GM19467 (cell line): ENCODE measurements at regions not wholly inside any gene's neighbourhood (a gene's known extent, or its start where the extent isn't known, plus 50 kb on each side); places are given as distances from the start of the nearest gene placed in this dataset.

Source experiments
- ATAC-seq: cut with Tn5 transposase; IDR thresholded peaks from one replicate; pipeline ENCODE4 v1.9.1; 2021; ENCODE audit warnings: mild to moderate bottlenecking, moderate library complexity; ENCODE audit not compliant: unreplicated experiment

- no peak for ATAC-seq
These were observed 137.3 kb upstream of the FRMD4A start for GRCh38 chr10:14468023-14468441.

- ATAC-seq: no peak
These were observed 135.5 kb upstream of the FRMD4A start for GRCh38 chr10:14466257-14466656.

GRCh38 chr10:14460447-14460846 is 129.7 kb upstream of the FRMD4A start:
- ATAC-seq: no peak

GRCh38 chr10:14459665-14460064 is 128.9 kb upstream of the FRMD4A start:
- ATAC-seq: no peak

- ATAC-seq: no peak
These were observed 126.1 kb upstream of the FRMD4A start for GRCh38 chr10:14456870-14457266.

- no peak for ATAC-seq
These were observed 125.6 kb upstream of the FRMD4A start for GRCh38 chr10:14456218-14456869.

- no peak for ATAC-seq
These were observed 123.9 kb upstream of the FRMD4A start for GRCh38 chr10:14454629-14455028.

- no peak for ATAC-seq
These were observed 123.5 kb upstream of the FRMD4A start for GRCh38 chr10:14454206-14454605.

GRCh38 chr10:14453593-14453992 is 122.9 kb upstream of the FRMD4A start:
- no peak for ATAC-seq

- no peak for ATAC-seq
These were observed 120.6 kb upstream of the FRMD4A start for GRCh38 chr10:14451341-14451740.

GRCh38 chr10:14450041-14450491 is 119.3 kb upstream of the FRMD4A start:
- no peak for ATAC-seq

GRCh38 chr10:14449293-14449815 is 118.6 kb upstream of the FRMD4A start:
- no peak for ATAC-seq

- ATAC-seq: no peak
These were observed 117.7 kb upstream of the FRMD4A start for GRCh38 chr10:14448197-14448990.

- ATAC-seq: no peak
These were observed 116.5 kb upstream of the FRMD4A start for GRCh38 chr10:14447094-14447839.

- ATAC-seq: no peak
These were observed 108.9 kb upstream of the FRMD4A start for GRCh38 chr10:14439451-14440259.

GRCh38 chr10:14438576-14438975 is 107.9 kb upstream of the FRMD4A start:
- ATAC-seq: no peak

- no peak for ATAC-seq
These were observed 107.3 kb upstream of the FRMD4A start for GRCh38 chr10:14438057-14438456.

- ATAC-seq: no peak
These were observed 105.4 kb upstream of the FRMD4A start for GRCh38 chr10:14435976-14436632.

GRCh38 chr10:14433147-14433546 is 102.4 kb upstream of the FRMD4A start:
- ATAC-seq: no peak

GRCh38 chr10:14431868-14432267 is 101.1 kb upstream of the FRMD4A start:
- ATAC-seq: no peak
